HG03045 (cell line): ENCODE measurements at regions not wholly inside any gene's neighbourhood (a gene's known extent, or its start where the extent isn't known, plus 50 kb on each side); places are given as distances from the start of the nearest gene placed in this dataset.

Experiments
- ATAC-seq: cut with Tn5 transposase; IDR thresholded peaks from one replicate; pipeline ENCODE4 v1.9.1; 2021; ENCODE audit warnings: mild to moderate bottlenecking, moderate library complexity; ENCODE audit not compliant: unreplicated experiment

- ATAC-seq: no peak
Observed at GRCh38 chr1:87268111-87268510, 60.6 kb upstream of the LMO4 start.

DNA sequence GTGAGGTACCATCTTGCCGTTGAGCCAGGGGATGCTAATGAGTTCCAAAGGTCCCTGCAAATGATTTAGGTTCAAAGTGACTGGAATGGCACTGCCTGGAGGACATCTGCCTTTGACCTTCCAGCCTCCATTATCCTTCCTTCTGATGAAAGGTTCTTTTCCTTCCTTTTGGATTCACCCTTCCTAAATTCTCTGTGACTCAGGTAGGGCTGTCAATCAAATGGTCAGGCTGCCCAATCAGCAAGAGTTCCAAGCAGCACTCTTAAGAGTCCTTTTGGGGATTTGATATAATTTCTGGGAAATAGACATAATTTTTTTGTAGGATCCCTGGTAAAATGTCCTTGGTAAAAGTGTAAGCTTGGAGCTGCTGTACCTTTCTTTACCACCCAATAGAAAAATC lies 58.8 kb upstream of the LMO4 start:
- no peak for ATAC-seq

GRCh38 chr1:87273291-87273690 lies 55.4 kb upstream of the LMO4 start:
- no peak for ATAC-seq

- ATAC-seq: no peak
Observed at GRCh38 chr1:87274851-87275250, 53.8 kb upstream of the LMO4 start.

GRCh38 chr1:87278825-87279535 lies 49.7 kb upstream of the LMO4 start:
- ATAC-seq: no peak
